ENCODE measurements at regions not wholly inside any gene's neighbourhood (a gene's known extent, or its start where the extent isn't known, plus 50 kb on each side); places are given as distances from the start of the nearest gene placed in this dataset.

DNA sequence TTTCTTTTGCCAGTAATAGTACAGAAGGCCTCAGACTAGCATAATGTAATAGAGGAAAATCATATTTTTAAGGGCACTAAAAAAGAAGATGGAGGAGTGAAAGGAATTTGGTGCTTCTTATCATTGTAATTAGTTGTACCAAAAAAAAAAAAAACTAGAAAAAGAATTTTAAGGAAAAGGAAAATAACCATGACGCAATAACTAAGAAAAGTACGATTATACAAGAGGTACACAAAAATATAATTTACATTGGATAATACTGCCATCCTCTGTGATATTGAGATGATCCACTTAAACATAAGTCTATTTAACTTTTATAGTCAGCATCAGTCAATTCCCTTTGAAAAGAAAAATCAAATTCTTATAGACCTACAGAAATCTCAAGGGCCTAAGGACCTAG, 146.7 kb upstream of the IRX5 start:
- WGBS (ENCODE audit: insufficient coverage, low lambda C conversion rate): 100% methylated on average over 2 of the region's 2 CpGs
- DNase-seq: no peak

DNA sequence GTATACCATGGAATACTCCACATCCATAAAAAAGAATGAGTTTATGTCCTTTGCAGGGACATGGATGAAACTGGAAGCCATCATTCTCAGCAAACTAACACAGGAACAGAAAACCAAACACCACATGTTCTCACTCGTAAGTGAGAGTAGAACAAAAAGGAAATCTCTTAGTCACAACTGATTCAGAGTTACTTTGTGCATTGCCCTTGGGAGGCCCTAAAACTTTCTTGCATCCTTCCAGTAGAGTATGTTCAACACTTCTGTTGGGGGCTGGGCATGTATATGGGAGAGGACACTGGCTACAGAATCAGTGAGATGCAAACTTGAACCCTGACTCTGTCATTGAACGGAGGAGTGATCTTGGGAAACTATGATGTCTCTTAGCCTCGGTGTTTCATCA, 147.4 kb upstream of the IRX5 start:
- no peak overlapping the region for H3K27ac ChIP-seq (ENCODE audit: low read length)
- H3K27me3 ChIP-seq (ENCODE audit: control insufficient read depth, insufficient read depth, low read length): no peaks in the 10 kb centered on the region
- no peak overlapping the region for H3K4me3 ChIP-seq (ENCODE audit: low read length)
- H3K9me3 ChIP-seq (ENCODE audit: control insufficient read depth, low read depth, low read length): no peaks in the 10 kb centered on the region
- H3K36me3 ChIP-seq (ENCODE audit: control insufficient read depth, insufficient read depth, low read length): no peaks in the 10 kb centered on the region
- no peak for DNase-seq
- H3K4me1 ChIP-seq (ENCODE audit: control insufficient read depth, insufficient read depth, low read length): no peaks in the 10 kb centered on the region
- WGBS (ENCODE audit: insufficient coverage, low lambda C conversion rate): no CpG with 5 or more reads among the region's 3 CpGs

More for the DNA sequence above, 146.7 kb upstream of the IRX5 start:
- H3K9me3 ChIP-seq (ENCODE audit: control insufficient read depth, low read depth, low read length): no peaks in the 10 kb centered on the region
- no peak overlapping the region for H3K27ac ChIP-seq (ENCODE audit: low read length)
- no peaks in the 10 kb centered on the region for H3K36me3 ChIP-seq (ENCODE audit: control insufficient read depth, insufficient read depth, low read length)
- no peaks in the 10 kb centered on the region for H3K4me1 ChIP-seq (ENCODE audit: control insufficient read depth, insufficient read depth, low read length)
- H3K4me3 ChIP-seq (ENCODE audit: low read length): no peak overlapping the region
- no peaks in the 10 kb centered on the region for H3K27me3 ChIP-seq (ENCODE audit: control insufficient read depth, insufficient read depth, low read length)

DNA sequence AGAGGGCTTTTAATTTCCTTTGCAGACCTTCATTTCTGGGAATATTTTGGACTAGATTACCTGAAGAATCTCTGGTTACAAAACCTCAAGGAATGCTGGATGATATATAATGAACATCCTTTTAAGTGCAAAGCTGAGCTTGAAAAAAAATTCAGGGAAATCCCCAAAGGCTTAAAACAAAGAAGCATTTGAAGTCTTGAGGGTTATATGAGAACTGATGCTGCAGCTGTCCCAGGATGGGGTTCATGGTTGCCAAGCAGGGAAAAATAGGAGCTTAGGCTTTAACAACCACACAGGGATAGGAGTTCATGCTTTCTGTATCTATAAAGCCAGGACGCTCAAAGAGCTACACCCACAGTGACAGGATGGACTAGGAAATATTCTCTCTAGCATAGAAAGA, 150.4 kb upstream of the IRX5 start:
- no peaks in the 10 kb centered on the region for H3K9me3 ChIP-seq (ENCODE audit: control insufficient read depth, low read depth, low read length)
- H3K27me3 ChIP-seq (ENCODE audit: control insufficient read depth, insufficient read depth, low read length): no peaks in the 10 kb centered on the region
- H3K4me3 ChIP-seq (ENCODE audit: low read length): no peak overlapping the region
- no peak for DNase-seq
- no peak overlapping the region for H3K27ac ChIP-seq (ENCODE audit: low read length)
- H3K36me3 ChIP-seq (ENCODE audit: control insufficient read depth, insufficient read depth, low read length): no peaks in the 10 kb centered on the region
- whole genome bisulfite sequencing (ENCODE audit: insufficient coverage, low lambda C conversion rate): no CpG with 5 or more reads among the region's 1 CpG
- no peaks in the 10 kb centered on the region for H3K4me1 ChIP-seq (ENCODE audit: control insufficient read depth, insufficient read depth, low read length)

DNA sequence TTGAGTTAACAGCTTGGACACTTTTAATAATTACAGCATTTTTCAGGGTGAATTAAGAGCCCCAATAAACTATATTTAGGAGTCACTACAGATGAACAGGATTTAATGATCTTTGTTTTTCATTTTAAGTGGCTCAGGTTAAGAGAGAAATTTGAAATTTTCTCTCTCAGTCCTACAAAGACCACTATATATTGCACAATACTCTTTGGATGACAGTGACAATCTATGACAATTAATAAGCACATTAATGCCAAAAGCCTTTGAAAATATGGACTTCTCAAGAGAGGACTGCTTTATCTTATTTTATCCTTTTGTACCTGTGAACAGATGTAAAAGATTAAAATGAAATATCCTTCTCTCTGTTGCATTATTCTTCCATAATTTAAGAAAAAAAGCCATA, 151.1 kb upstream of the IRX5 start:
- Histone ChIP-seq H3K4me1 (ENCODE audit: control insufficient read depth, insufficient read depth, low read length) (no peaks in the 10 kb centered on the region), H3K36me3 (ENCODE audit: control insufficient read depth, insufficient read depth, low read length) (no peaks in the 10 kb centered on the region), H3K4me3 (ENCODE audit: low read length) (no peak overlapping the region), H3K9me3 (ENCODE audit: control insufficient read depth, low read depth, low read length) (no peaks in the 10 kb centered on the region), H3K27me3 (ENCODE audit: control insufficient read depth, insufficient read depth, low read length) (no peaks in the 10 kb centered on the region), H3K27ac (ENCODE audit: low read length) (no peak overlapping the region)
- DNase-seq: no peak

DNA sequence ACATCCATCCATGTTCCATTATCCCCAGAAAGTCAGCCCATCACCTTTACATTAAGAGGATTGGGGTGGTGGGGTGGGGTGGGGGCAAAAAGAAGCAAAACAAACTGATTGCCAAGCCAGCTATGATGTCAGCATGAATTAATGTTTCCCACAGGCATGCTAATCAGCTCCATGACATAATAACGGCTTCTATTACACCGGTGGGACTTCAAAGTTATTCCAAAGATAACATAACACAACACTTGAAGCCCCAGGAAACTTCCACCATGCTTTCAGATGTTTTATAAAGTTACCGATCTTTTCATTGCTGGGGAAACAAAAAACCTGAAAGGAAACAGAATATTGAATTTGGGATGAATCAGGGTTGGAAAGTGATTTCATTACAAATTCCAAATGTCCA, 155.9 kb upstream of the IRX5 start:
- no peak overlapping the region for H3K4me3 ChIP-seq (ENCODE audit: low read length)
- H3K27me3 ChIP-seq (ENCODE audit: control insufficient read depth, insufficient read depth, low read length): no peaks in the 10 kb centered on the region
- H3K27ac ChIP-seq (ENCODE audit: low read length): no peak overlapping the region
- no peaks in the 10 kb centered on the region for H3K9me3 ChIP-seq (ENCODE audit: control insufficient read depth, low read depth, low read length)
- H3K36me3 ChIP-seq (ENCODE audit: control insufficient read depth, insufficient read depth, low read length): no peaks in the 10 kb centered on the region
- WGBS (ENCODE audit: insufficient coverage, low lambda C conversion rate): no CpG with 5 or more reads among the region's 3 CpGs
- H3K4me1 ChIP-seq (ENCODE audit: control insufficient read depth, insufficient read depth, low read length): no peaks in the 10 kb centered on the region
- DNase-seq: no peak

DNA sequence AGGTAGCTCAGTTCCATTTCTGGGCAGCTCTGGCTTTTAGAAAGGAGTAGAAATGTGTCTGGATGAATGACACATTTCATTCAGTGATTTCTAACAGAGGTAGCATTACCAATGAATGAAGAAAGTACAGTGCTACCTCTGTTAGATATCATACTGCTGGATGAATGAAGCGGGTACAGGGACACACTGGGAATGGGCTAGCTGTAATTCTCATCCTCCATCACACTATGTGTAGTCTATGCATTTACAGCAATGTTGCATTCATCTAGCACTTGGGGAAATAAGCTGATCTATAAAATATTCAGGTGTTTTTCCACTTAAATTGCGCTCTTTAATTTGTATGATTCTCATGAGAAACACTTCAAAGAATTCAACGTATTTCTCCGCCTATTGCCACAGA, 158.3 kb upstream of the IRX5 start:
- Histone ChIP-seq H3K27ac (ENCODE audit: low read length) (no peak overlapping the region), H3K27me3 (ENCODE audit: control insufficient read depth, insufficient read depth, low read length) (no peaks in the 10 kb centered on the region), H3K9me3 (ENCODE audit: control insufficient read depth, low read depth, low read length) (no peaks in the 10 kb centered on the region), H3K4me1 (ENCODE audit: control insufficient read depth, insufficient read depth, low read length) (no peaks in the 10 kb centered on the region), H3K36me3 (ENCODE audit: control insufficient read depth, insufficient read depth, low read length) (no peaks in the 10 kb centered on the region), H3K4me3 (ENCODE audit: low read length) (no peak overlapping the region)
- WGBS (ENCODE audit: insufficient coverage, low lambda C conversion rate): 79% methylated on average over 2 of the region's 4 CpGs
- DNase-seq: no peak

DNA sequence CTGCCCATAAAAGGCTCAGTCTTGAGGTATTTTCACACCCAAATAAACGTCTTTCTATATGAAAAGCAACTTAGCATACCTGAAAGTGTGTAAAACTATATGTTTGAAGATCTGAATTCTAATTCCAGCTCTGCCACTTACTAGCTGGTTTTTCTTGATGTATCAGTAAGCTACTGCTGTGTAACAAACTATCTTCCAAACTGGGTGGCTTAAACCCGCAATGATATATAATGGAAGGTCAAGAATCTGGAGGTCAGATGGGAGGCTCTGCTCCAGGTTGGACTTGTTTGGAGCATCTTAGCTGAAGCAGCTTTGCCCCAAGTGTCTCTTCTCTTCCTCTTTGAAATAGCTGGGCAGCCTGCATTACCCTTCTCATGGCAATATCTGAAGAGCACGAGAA, 164.3 kb upstream of the IRX5 start:
- H3K27ac ChIP-seq (ENCODE audit: low read length): no peak overlapping the region
- H3K4me1 ChIP-seq (ENCODE audit: control insufficient read depth, insufficient read depth, low read length): no peaks in the 10 kb centered on the region
- H3K36me3 ChIP-seq (ENCODE audit: control insufficient read depth, insufficient read depth, low read length): no peaks in the 10 kb centered on the region
- WGBS (ENCODE audit: insufficient coverage, low lambda C conversion rate): no CpG with 5 or more reads among the region's 3 CpGs
- no peak overlapping the region for H3K4me3 ChIP-seq (ENCODE audit: low read length)
- no peaks in the 10 kb centered on the region for H3K27me3 ChIP-seq (ENCODE audit: control insufficient read depth, insufficient read depth, low read length)
- DNase-seq: no peak
- no peaks in the 10 kb centered on the region for H3K9me3 ChIP-seq (ENCODE audit: control insufficient read depth, low read depth, low read length)

DNA sequence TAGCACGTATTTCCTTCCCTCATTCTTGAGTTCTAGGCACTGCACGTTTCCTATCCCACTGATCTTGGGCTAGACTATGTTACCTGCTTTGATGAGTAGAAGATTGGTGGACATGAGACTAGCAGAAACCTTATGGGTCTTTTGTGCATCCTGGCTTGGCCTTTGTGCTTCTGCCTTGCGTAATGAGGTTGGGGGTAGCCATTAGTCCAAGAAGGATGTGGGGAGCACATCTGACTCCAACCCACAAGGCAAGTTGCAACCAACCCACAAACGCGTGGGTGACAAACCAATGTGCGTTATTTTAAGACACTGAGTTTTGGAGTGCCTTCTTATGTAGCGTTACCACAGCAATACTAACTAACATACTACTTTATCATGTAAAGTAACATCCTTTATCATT, 180.4 kb upstream of the IRX5 start:
- DNase-seq: no peak
- no peaks in the 10 kb centered on the region for H3K9me3 ChIP-seq (ENCODE audit: control insufficient read depth, low read depth, low read length)
- H3K27me3 ChIP-seq (ENCODE audit: control insufficient read depth, insufficient read depth, low read length): no peaks in the 10 kb centered on the region
- no peaks in the 10 kb centered on the region for H3K4me1 ChIP-seq (ENCODE audit: control insufficient read depth, insufficient read depth, low read length)
- no peak overlapping the region for H3K27ac ChIP-seq (ENCODE audit: low read length)
- H3K4me3 ChIP-seq (ENCODE audit: low read length): no peak overlapping the region
- 91% methylated on average over 4 of the region's 7 CpGs for WGBS (ENCODE audit: insufficient coverage, low lambda C conversion rate)
- H3K36me3 ChIP-seq (ENCODE audit: control insufficient read depth, insufficient read depth, low read length): no peaks in the 10 kb centered on the region

DNA sequence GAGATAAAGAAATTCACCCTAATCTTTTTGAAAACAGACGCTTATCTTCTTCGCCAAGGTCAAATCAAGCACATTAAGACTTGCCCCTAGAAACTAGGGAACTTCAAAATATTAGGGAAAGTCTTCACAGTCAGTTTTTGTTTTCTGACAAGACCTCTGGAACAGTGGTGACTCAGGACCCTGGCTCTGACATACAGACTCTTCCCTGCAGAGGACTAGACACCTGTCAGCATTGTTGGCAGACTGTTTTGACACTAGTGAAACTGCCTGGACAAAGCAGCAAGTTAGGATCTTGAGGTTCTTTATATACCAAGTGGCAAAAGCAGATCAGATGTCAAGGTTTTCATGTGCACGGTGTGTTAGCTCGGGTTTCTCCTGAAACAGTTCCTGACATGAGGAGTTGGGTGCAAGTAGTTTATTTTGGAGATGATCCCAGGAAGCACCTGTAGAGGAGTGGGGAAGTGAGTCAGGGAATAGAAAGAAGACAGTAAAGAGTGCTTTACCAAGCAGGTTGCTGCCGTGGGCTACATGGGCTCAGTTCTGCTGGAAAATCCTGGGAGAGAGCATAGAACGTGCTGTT, 182.0 kb upstream of the IRX5 start:
- Histone ChIP-seq H3K36me3 (ENCODE audit: control insufficient read depth, insufficient read depth, low read length) (no peaks in the 10 kb centered on the region), H3K4me3 (ENCODE audit: low read length) (no peak overlapping the region), H3K27me3 (ENCODE audit: control insufficient read depth, insufficient read depth, low read length) (no peaks in the 10 kb centered on the region), H3K4me1 (ENCODE audit: control insufficient read depth, insufficient read depth, low read length) (no peaks in the 10 kb centered on the region), H3K9me3 (ENCODE audit: control insufficient read depth, low read depth, low read length) (no peaks in the 10 kb centered on the region), H3K27ac (ENCODE audit: low read length) (no peak overlapping the region)
- WGBS (ENCODE audit: insufficient coverage, low lambda C conversion rate): 83% methylated on average over 1 of the region's 6 CpGs
- no peak for DNase-seq

DNA sequence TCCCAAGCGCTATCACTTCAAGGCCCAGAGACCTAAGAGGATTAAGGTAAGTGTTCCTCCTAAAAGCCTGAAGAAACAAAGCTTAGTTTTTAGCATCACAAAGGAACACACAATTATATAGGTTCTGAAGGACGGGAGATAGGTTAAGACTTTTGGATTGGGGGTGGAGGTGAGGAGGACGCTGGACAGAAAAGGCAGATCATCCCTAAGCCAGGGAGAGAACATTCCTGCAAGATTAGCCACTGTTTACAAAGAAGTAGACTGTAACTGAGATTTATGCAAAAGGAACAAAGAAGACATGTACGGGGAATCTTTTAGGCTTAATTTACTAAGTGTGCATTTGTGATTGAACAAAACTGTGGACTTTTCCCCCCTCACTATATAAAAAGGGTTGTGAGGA, 184.1 kb upstream of the IRX5 start:
- Histone ChIP-seq H3K9me3 (ENCODE audit: control insufficient read depth, low read depth, low read length) (no peaks in the 10 kb centered on the region), H3K4me1 (ENCODE audit: control insufficient read depth, insufficient read depth, low read length) (no peaks in the 10 kb centered on the region), H3K27ac (ENCODE audit: low read length) (no peak overlapping the region), H3K4me3 (ENCODE audit: low read length) (no peak overlapping the region), H3K27me3 (ENCODE audit: control insufficient read depth, insufficient read depth, low read length) (no peaks in the 10 kb centered on the region), H3K36me3 (ENCODE audit: control insufficient read depth, insufficient read depth, low read length) (no peaks in the 10 kb centered on the region)
- no peak for DNase-seq
- WGBS (ENCODE audit: insufficient coverage, low lambda C conversion rate): no CpG with 5 or more reads among the region's 4 CpGs

DNA sequence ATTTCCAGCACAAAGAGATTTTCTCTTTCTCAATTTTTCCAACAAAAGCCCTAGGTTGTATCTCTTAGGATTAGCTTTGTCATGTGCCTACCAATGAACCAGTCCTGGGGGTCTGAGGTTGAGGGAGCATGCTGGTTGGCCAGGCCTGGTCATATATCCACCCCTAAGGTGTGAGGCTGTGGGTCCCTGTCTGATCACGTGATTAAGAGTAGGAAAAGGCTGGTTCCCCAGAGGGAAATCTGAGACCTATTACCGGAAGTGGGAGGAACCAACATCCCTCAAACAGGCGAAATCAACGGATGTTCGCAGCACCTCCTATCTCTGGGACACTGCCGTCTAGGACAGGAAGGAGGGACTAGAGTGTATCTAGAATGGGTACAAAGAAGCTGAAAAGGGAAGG, 185.7 kb upstream of the IRX5 start:
- no peaks in the 10 kb centered on the region for H3K4me1 ChIP-seq (ENCODE audit: control insufficient read depth, insufficient read depth, low read length)
- DNase-seq: no peak
- H3K9me3 ChIP-seq (ENCODE audit: control insufficient read depth, low read depth, low read length): no peaks in the 10 kb centered on the region
- H3K27me3 ChIP-seq (ENCODE audit: control insufficient read depth, insufficient read depth, low read length): no peaks in the 10 kb centered on the region
- H3K27ac ChIP-seq (ENCODE audit: low read length): no peak overlapping the region
- no peaks in the 10 kb centered on the region for H3K36me3 ChIP-seq (ENCODE audit: control insufficient read depth, insufficient read depth, low read length)
- no peak overlapping the region for H3K4me3 ChIP-seq (ENCODE audit: low read length)
- WGBS (ENCODE audit: insufficient coverage, low lambda C conversion rate): no CpG with 5 or more reads among the region's 6 CpGs

Data from large intestine (tissue), 3 donors.